Endothelial cell of umbilical vein (primary cell): ENCODE measurements at regions not wholly inside any gene's neighbourhood (a gene's known extent, or its start where the extent isn't known, plus 50 kb on each side); places are given as distances from the start of the nearest gene placed in this dataset.

Experiments used
- CTCF ChIP-seq, 2 donors: IDR thresholded peaks; 1 replicate in 1 of 2; 2 replicates in 1 of 2; pipeline ENCODE4 v1.5.1; 2011; ENCODE audit warnings: low read length in 2 of 2, mild to moderate bottlenecking in 2 of 2, moderate library complexity in 2 of 2, control low read depth in 1 of 2, inconsistent platforms in 1 of 2, low read depth in 1 of 2; ENCODE audit not compliant: insufficient read depth in 1 of 2; ENCODE audit errors: extremely low read depth in 1 of 2
- MAX ChIP-seq: IDR thresholded peaks from 2 replicates; pipeline ENCODE4 v1.6.1; 2011; ENCODE audit not compliant: insufficient read depth, insufficient read length
- MYC ChIP-seq: IDR thresholded peaks from one replicate; pipeline ENCODE4 v1.6.1; 2011; ENCODE audit warnings: mild to moderate bottlenecking, low read depth, low read length
- POLR2A ChIP-seq: IDR thresholded peaks from 2 replicates; pipeline ENCODE4 v1.6.1; 2012; ENCODE audit warnings: low read depth, mild to moderate bottlenecking, control low read depth, low read length

DNA sequence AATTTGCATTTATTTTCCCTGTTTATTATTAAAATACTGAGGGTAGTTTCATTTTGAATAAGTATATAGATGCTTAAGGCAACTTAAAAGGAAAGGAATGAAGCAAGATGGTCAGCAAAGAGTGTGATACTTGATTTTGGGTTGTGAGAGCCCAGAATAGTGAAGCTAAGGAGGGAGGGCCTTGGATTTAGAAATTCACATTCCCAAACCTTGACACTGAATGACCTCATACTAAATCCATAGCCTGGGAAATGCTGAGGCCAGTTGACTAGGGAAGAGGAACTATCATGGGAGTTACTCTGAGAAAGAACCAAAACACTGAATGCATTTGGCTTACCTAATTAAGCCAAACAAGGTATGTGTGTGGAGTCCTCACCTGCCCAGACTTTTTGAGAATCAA is 292.5 kb downstream of the SPATA31D1 start:
- TF ChIP-seq CTCF (IDR thresholded peaks at IDR 0.05; ENCODE audit: extremely low read depth in 1 of 2, insufficient read depth in 1 of 2, low read depth in 1 of 2, low read length in 2 of 2) (no peak), POLR2A (no peak), MYC (no peak), MAX (no peak)
